ENCODE measurements at regions not wholly inside any gene's neighbourhood (a gene's known extent, or its start where the extent isn't known, plus 50 kb on each side); places are given as distances from the start of the nearest gene placed in this dataset.

GRCh38 chr16:85561248-85562092 is 51.7 kb upstream of the GSE1 start:
- H3K27me3 ChIP-seq (ENCODE audit: insufficient read depth, low read length) = no peaks in the 10 kb centered on the region
- no peak overlapping the region for H3T11ph ChIP-seq (ENCODE audit: low read length)
- peaks cover 14% of the 10 kb centered on the region; the same call in 1 of the 2 replicates for H3K4me1 ChIP-seq (ENCODE audit: insufficient read depth, low read length)
- Mint-ChIP-seq H3K4me1 (peaks cover 54 to 63% of the 10 kb centered on the region in 2 experiments), H3K27ac (no peak overlapping the region), H3K4me3 (no peak overlapping the region; a peak in 1 of 5 replicates), H3K27me3 (ENCODE audit: low read depth) (peaks cover 6% of the 10 kb centered on the region; the same call in 1 of the 2 replicates), H3K9me3 (peaks cover 0 to 3% of the 10 kb centered on the region in 2 experiments; a peak in 2 of 5 replicates), H3K36me3 (ENCODE audit: insufficient read depth in 1 of 3, low read depth in 3 of 3) (peaks cover 0 to 5% (median 0%) of the 10 kb centered on the region in 3 experiments; a peak in 3 of 7 replicates)
- H3K9me3 ChIP-seq (ENCODE audit: control insufficient read depth, low read depth, low read length) = no peaks in the 10 kb centered on the region
- peaks cover 9% of the 10 kb centered on the region for H3K23me2 ChIP-seq (ENCODE audit: insufficient read length, low read depth, low read length, poor library complexity, severe bottlenecking)
- H3K79me1 ChIP-seq (ENCODE audit: insufficient read depth, low read depth, low read length, poor library complexity, severe bottlenecking) = no peaks in the 10 kb centered on the region
- H2AFZ ChIP-seq (ENCODE audit: low read length) = no peak overlapping the region
- H3K14ac ChIP-seq (ENCODE audit: insufficient read depth, low read length) = peak overlapping the region; percentile 25; the same call in 1 of the 2 replicates
- H3K23ac ChIP-seq (ENCODE audit: insufficient read length, low read depth, low read length) = no peak overlapping the region
- H4K5ac ChIP-seq (ENCODE audit: insufficient read length, low read depth, low read length) = no peak overlapping the region
- H2BK5ac ChIP-seq (ENCODE audit: insufficient read length, low read length) = no peak overlapping the region
- no peak overlapping the region for H3K56ac ChIP-seq (ENCODE audit: insufficient read length, low read depth, low read length)
- no peak overlapping the region for H3K9ac ChIP-seq (ENCODE audit: extremely low read depth, insufficient read length, low read length)
- no peak overlapping the region for H2BK12ac ChIP-seq (ENCODE audit: insufficient read length, low read depth, low read length)
- H2BK15ac ChIP-seq (ENCODE audit: low read depth, low read length) = no peak overlapping the region
- H3K79me2 ChIP-seq (ENCODE audit: insufficient read depth, low read length) = peaks cover 11% of the 10 kb centered on the region; the same call in 1 of the 2 replicates
- no peak for DNase-seq
- no peak overlapping the region for H3K27ac ChIP-seq (ENCODE audit: insufficient read length, low read depth, low read length)
- no peak overlapping the region for H3K4me2 ChIP-seq (ENCODE audit: insufficient read depth, insufficient read length, low read length)
- H2BK20ac ChIP-seq (ENCODE audit: low read depth, low read length, poor library complexity, severe bottlenecking) = no peak overlapping the region
- no peak overlapping the region for H3K18ac ChIP-seq (ENCODE audit: insufficient read length, low read depth, low read length)
- no peak overlapping the region for H4K8ac ChIP-seq (replicated peaks; ENCODE audit: insufficient read length, low read depth, low read length)
- H4K20me1 ChIP-seq (ENCODE audit: control insufficient read depth, insufficient read depth, insufficient read length) = no peaks in the 10 kb centered on the region
- no peak overlapping the region for H3K4ac ChIP-seq (ENCODE audit: low read depth, low read length)
- no peak overlapping the region for H2AK5ac ChIP-seq (ENCODE audit: insufficient read length, low read length)
- WGBS (ENCODE audit: extremely low coverage, insufficient read length, low lambda C conversion rate) = no CpG with 5 or more reads among the region's 24 CpGs
- no peak for TF ChIP-seq CTCF (conservative IDR thresholded peaks at IDR 0.05)
- H2BK120ac ChIP-seq (ENCODE audit: low read depth, low read length, poor library complexity, severe bottlenecking) = no peak overlapping the region
- no peak overlapping the region for H4K91ac ChIP-seq (ENCODE audit: insufficient read length, low read depth, low read length)

All from H9 (cell line).